Bronchial epithelial cell (primary cell): ENCODE measurements at regions not wholly inside any gene's neighbourhood (a gene's known extent, or its start where the extent isn't known, plus 50 kb on each side); places are given as distances from the start of the nearest gene placed in this dataset.
A peak's percentile ranks its signal among the peaks of the same experiment; 100 is the strongest.

ENCODE experiments used
- DNase-seq: peaks from one replicate; pipeline ENCODE4 v3.0.0-alpha.2; 2010; ENCODE audit warnings: low read depth
- FAIRE-seq: peaks from 2 replicates; lab custom pipeline; 2011; peaks lifted over from hg19 to GRCh38; lab: Jason Lieb, UNC
- H3K27me3 ChIP-seq: 2 replicates; pipeline ENCODE4 v1.5.1; 2011; ENCODE audit warnings: low read length; ENCODE audit not compliant: control insufficient read depth, insufficient read depth
- H3K36me3 ChIP-seq: 2 replicates; pipeline ENCODE4 v1.5.1; 2011; ENCODE audit warnings: low read length; ENCODE audit not compliant: control insufficient read depth, insufficient read depth
- H3K4me3 ChIP-seq: 2 replicates; pipeline ENCODE4 v1.5.1; 2011; ENCODE audit warnings: mild to moderate bottlenecking, low read depth, low read length, control low read depth
- CTCF ChIP-seq: IDR thresholded peaks from 2 replicates; pipeline ENCODE4 v1.5.1; 2011; ENCODE audit warnings: mild to moderate bottlenecking, moderate library complexity, low read length, control low read depth, inconsistent platforms; ENCODE audit not compliant: insufficient read depth, severe bottlenecking

DNA sequence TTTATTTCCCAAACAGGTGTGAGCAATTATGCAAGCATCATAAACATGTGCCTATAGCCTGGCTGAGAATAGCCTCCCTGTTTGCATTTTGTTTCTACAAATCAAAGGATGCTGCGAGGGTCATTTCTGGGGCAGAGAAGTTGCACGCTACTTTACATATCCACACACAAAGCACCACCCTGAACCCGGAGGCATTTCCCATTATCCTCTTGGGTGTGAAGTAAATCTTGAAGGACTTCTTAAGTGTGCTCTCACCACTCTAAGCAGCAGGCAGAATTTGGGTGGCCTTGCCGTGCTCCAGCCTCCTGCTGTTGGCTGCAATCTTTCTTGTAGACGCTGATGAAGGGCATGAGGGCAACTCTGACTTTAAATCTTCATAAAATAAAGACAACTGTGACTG, 124.0 kb upstream of the TLE4 start:
- H3K27me3 ChIP-seq = no peaks in the 10 kb centered on the region
- FAIRE-seq (no peak), DNase-seq (no peak)
- no peaks in the 10 kb centered on the region for H3K36me3 ChIP-seq
- H3K4me3 ChIP-seq = no peak overlapping the region
- no peak for TF ChIP-seq CTCF

DNA sequence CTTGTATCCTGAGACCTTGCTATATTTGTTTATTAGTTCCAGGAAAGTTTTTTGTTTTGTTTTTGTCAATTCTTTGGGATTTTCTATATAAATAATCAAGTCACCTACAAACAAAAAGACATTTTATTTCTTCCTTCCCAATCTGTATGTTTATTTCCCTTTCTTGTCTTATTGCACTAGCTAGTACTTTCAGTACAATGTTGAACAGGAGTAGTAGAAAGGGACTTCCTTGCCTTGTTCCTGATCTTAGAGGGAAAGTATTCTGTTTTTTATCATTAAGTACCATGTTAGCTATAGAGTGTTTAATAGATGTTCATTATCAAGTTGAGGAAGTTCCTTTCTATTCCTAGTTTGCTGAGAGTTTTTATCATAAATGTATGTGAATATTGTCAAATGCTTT, 119.5 kb upstream of the TLE4 start:
- H3K4me3 ChIP-seq = no peak overlapping the region
- H3K27me3 ChIP-seq = no peaks in the 10 kb centered on the region
- no peak for TF ChIP-seq CTCF
- H3K36me3 ChIP-seq = no peaks in the 10 kb centered on the region
- no peak for FAIRE-seq
- no peak for DNase-seq

- no peak overlapping the region for H3K4me3 ChIP-seq
- H3K36me3 ChIP-seq = no peaks in the 10 kb centered on the region
- no peak for TF ChIP-seq CTCF
- H3K27me3 ChIP-seq = no peaks in the 10 kb centered on the region
- no peak for FAIRE-seq
- no peak for DNase-seq
Measured at GRCh38 chr9:79461712-79462111, 110.1 kb upstream of the TLE4 start.

GRCh38 chr9:79465156-79465555, 106.6 kb upstream of the TLE4 start:
- FAIRE-seq (no peak), DNase-seq (no peak)
- no peaks in the 10 kb centered on the region for H3K27me3 ChIP-seq
- H3K4me3 ChIP-seq = no peak overlapping the region
- no peaks in the 10 kb centered on the region for H3K36me3 ChIP-seq
- no peak for TF ChIP-seq CTCF

DNA sequence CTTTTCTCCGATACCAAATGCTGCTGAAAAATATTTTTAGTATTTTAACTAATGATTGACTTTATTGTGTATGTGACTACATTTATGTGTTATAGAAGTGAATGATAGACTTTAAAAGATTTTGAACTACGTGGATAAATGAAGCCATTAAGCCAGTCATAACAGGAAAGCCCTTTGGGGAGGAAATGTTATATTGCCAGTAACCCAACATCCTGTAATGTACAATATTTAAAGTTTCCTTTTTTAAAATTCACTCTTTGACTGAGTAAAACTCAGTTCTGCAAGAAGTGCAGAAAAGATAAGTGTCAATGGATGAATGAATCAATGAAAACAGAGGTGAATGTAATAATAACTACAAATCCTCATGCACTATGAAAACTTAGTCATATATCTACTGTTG, 102.6 kb upstream of the TLE4 start:
- H3K4me3 ChIP-seq = no peak overlapping the region
- H3K36me3 ChIP-seq = no peaks in the 10 kb centered on the region
- FAIRE-seq (no peak), DNase-seq (no peak)
- no peaks in the 10 kb centered on the region for H3K27me3 ChIP-seq
- TF ChIP-seq CTCF = no peak

- Histone ChIP-seq H3K4me3 (no peak overlapping the region), H3K27me3 (no peaks in the 10 kb centered on the region), H3K36me3 (no peaks in the 10 kb centered on the region)
- no peak for TF ChIP-seq CTCF
- peak; percentile 42 for DNase-seq
- FAIRE-seq = no peak
Measured at GRCh38 chr9:79470954-79471353, 100.8 kb upstream of the TLE4 start.
